HG02885 (cell line): ENCODE measurements at regions not wholly inside any gene's neighbourhood (a gene's known extent, or its start where the extent isn't known, plus 50 kb on each side); places are given as distances from the start of the nearest gene placed in this dataset.

ENCODE experiments used
- ATAC-seq: cut with Tn5 transposase; IDR thresholded peaks from one replicate; pipeline ENCODE4 v1.9.1; 2021; ENCODE audit warnings: mild to moderate bottlenecking; ENCODE audit not compliant: unreplicated experiment, poor library complexity

- ATAC-seq: no peak
Observed at GRCh38 chr3:74564560-74564959, 49.9 kb downstream of the CNTN3 start.

- ATAC-seq: no peak
Observed at GRCh38 chr3:74562558-74563269, 51.7 kb downstream of the CNTN3 start.

GRCh38 chr3:74561881-74562280 is 52.6 kb downstream of the CNTN3 start:
- ATAC-seq: no peak

GRCh38 chr3:74559261-74559660 is 55.2 kb downstream of the CNTN3 start:
- ATAC-seq: no peak

GRCh38 chr3:74550686-74551085 is 63.8 kb downstream of the CNTN3 start:
- ATAC-seq: no peak

GRCh38 chr3:74546426-74546825 is 68.0 kb downstream of the CNTN3 start:
- ATAC-seq: no peak

- no peak for ATAC-seq
Observed at GRCh38 chr3:74542441-74542840, 72.0 kb downstream of the CNTN3 start.

GRCh38 chr3:74539876-74540275 is 74.6 kb downstream of the CNTN3 start:
- no peak for ATAC-seq

GRCh38 chr3:74538669-74539068 is 75.8 kb downstream of the CNTN3 start:
- ATAC-seq: no peak

GRCh38 chr3:74537857-74538256 is 76.6 kb downstream of the CNTN3 start:
- no peak for ATAC-seq

- no peak for ATAC-seq
Observed at GRCh38 chr3:74537164-74537563, 77.3 kb downstream of the CNTN3 start.

- no peak for ATAC-seq
Observed at GRCh38 chr3:74535281-74535680, 79.2 kb downstream of the CNTN3 start.

GRCh38 chr3:74534611-74535010 is 79.8 kb downstream of the CNTN3 start:
- ATAC-seq: no peak

- no peak for ATAC-seq
Observed at GRCh38 chr3:74532446-74532845, 82.0 kb downstream of the CNTN3 start.

GRCh38 chr3:74531491-74531890 is 83.0 kb downstream of the CNTN3 start:
- no peak for ATAC-seq

GRCh38 chr3:74529145-74529544 is 85.3 kb downstream of the CNTN3 start:
- ATAC-seq: no peak

- ATAC-seq: no peak
Observed at GRCh38 chr3:74527566-74527965, 86.9 kb downstream of the CNTN3 start.

GRCh38 chr3:74523811-74524210 is 90.6 kb downstream of the CNTN3 start:
- no peak for ATAC-seq

GRCh38 chr3:74520895-74521294 is 93.6 kb downstream of the CNTN3 start:
- no peak for ATAC-seq

GRCh38 chr3:74518610-74519009 is 95.8 kb downstream of the CNTN3 start:
- no peak for ATAC-seq

- no peak for ATAC-seq
Observed at GRCh38 chr3:74516019-74516418, 98.4 kb downstream of the CNTN3 start.

GRCh38 chr3:74515451-74515850 is 99.0 kb downstream of the CNTN3 start:
- ATAC-seq: no peak

GRCh38 chr3:74511078-74511477 is 103.4 kb downstream of the CNTN3 start:
- no peak for ATAC-seq
